ENCODE measurements at regions not wholly inside any gene's neighbourhood (a gene's known extent, or its start where the extent isn't known, plus 50 kb on each side); places are given as distances from the start of the nearest gene placed in this dataset.

DNA sequence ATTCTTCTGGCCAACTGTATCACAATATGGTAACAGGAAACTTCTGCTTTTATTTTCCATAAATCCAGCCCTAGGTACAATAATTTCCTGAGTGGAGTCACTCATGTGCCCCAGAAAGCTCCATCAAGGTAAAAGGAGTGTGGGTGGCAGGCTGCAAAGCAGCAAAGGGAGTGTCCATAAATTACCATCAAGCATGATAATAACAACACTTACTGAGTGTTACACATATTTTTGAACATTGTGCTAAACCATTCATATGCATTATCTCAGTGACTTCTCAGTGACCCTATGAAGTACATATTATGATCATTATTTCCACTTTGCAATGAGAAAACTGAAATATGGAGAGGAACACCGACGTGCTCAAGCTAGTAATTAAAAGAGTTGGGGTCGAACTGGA lies 149.2 kb upstream of the PLXNA2 start:
- TF ChIP-seq, protein P1, sequence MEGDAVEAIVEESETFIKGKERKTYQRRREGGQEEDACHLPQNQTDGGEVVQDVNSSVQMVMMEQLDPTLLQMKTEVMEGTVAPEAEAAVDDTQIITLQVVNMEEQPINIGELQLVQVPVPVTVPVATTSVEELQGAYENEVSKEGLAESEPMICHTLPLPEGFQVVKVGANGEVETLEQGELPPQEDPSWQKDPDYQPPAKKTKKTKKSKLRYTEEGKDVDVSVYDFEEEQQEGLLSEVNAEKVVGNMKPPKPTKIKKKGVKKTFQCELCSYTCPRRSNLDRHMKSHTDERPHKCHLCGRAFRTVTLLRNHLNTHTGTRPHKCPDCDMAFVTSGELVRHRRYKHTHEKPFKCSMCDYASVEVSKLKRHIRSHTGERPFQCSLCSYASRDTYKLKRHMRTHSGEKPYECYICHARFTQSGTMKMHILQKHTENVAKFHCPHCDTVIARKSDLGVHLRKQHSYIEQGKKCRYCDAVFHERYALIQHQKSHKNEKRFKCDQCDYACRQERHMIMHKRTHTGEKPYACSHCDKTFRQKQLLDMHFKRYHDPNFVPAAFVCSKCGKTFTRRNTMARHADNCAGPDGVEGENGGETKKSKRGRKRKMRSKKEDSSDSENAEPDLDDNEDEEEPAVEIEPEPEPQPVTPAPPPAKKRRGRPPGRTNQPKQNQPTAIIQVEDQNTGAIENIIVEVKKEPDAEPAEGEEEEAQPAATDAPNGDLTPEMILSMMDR (IDR thresholded peaks at IDR 0.05), result no peak
- no peak for TF ChIP-seq POLR2A (IDR thresholded peaks at IDR 0.05)

All from lower leg skin (tissue), 3 donors.